Activated CD8-positive, alpha-beta memory T cell treated with anti-CD3 and anti-CD28 coated beads, Interleukin-2, amount 50 U/mL, for 48 hours (primary cell): ENCODE measurements at regions not wholly inside any gene's neighbourhood (a gene's known extent, or its start where the extent isn't known, plus 50 kb on each side); places are given as distances from the start of the nearest gene placed in this dataset.

ENCODE experiments used
- DNase-seq: peaks from one replicate; pipeline ENCODE4 v3.0.0-alpha.2; 2020

GRCh38 chr2:106041150-106041549, 153.0 kb downstream of the UXS1 start:
- DNase-seq: no peak

GRCh38 chr2:106039634-106040315, 154.3 kb downstream of the UXS1 start:
- no peak for DNase-seq

- no peak for DNase-seq
These were observed 155.3 kb downstream of the UXS1 start for GRCh38 chr2:106038601-106039375.

GRCh38 chr2:106037932-106038331, 156.2 kb downstream of the UXS1 start:
- DNase-seq: no peak

- no peak for DNase-seq
These were observed 156.8 kb downstream of the UXS1 start for GRCh38 chr2:106037262-106037661.

- DNase-seq: no peak
These were observed 159.8 kb downstream of the UXS1 start for GRCh38 chr2:106034325-106034724.

- DNase-seq: no peak
These were observed 161.4 kb downstream of the UXS1 start for GRCh38 chr2:106032676-106033075.

- peak; percentile 68 for DNase-seq
These were observed 163.5 kb downstream of the UXS1 start for GRCh38 chr2:106030287-106031268.

GRCh38 chr2:106028192-106028591, 165.9 kb downstream of the UXS1 start:
- no peak for DNase-seq

- DNase-seq: no peak
These were observed 167.6 kb downstream of the UXS1 start for GRCh38 chr2:106026271-106027190.

GRCh38 chr2:106025796-106026195, 168.3 kb downstream of the UXS1 start:
- no peak for DNase-seq

GRCh38 chr2:106021662-106022028, 172.5 kb downstream of the UXS1 start:
- no peak for DNase-seq

GRCh38 chr2:106020821-106021661, 173.1 kb downstream of the UXS1 start:
- no peak for DNase-seq

- DNase-seq: no peak
These were observed 174.1 kb downstream of the UXS1 start for GRCh38 chr2:106020032-106020431.

GRCh38 chr2:106018141-106018540, 176.0 kb downstream of the UXS1 start:
- DNase-seq: no peak

GRCh38 chr2:106012591-106013347, 181.3 kb downstream of the UXS1 start:
- no peak for DNase-seq

GRCh38 chr2:106012001-106012590, 182.0 kb downstream of the UXS1 start:
- no peak for DNase-seq

- DNase-seq: no peak
These were observed 182.7 kb downstream of the UXS1 start for GRCh38 chr2:106011380-106011779.

GRCh38 chr2:106010818-106011355, 183.2 kb downstream of the UXS1 start:
- DNase-seq: no peak

GRCh38 chr2:106009096-106009495, 185.0 kb downstream of the UXS1 start:
- DNase-seq: no peak
